ENCODE measurements at regions not wholly inside any gene's neighbourhood (a gene's known extent, or its start where the extent isn't known, plus 50 kb on each side); places are given as distances from the start of the nearest gene placed in this dataset.

- POLR2A ChIA-PET = no interaction called here
- TF ChIP-seq ZNF329 (CRISPR knock-in tag; IDR thresholded peaks at IDR 0.05; ENCODE audit: low read depth) (no peak), KIAA2018 (CRISPR knock-in tag; IDR thresholded peaks at IDR 0.05; ENCODE audit: borderline replicate concordance) (no peak), NPAS2 (CRISPR knock-in tag; IDR thresholded peaks at IDR 0.05; ENCODE audit: borderline replicate concordance) (no peak), ZNF20 (CRISPR knock-in tag; IDR thresholded peaks at IDR 0.05) (no peak), NFRKB (IDR thresholded peaks at IDR 0.05) (no peak), MATR3 (CRISPR knock-in tag; IDR thresholded peaks at IDR 0.05) (no peak), ZNF318 (CRISPR knock-in tag; IDR thresholded peaks at IDR 0.05) (no peak), POLR2G (IDR thresholded peaks at IDR 0.05; ENCODE audit: low read depth, low read length) (no peak), ZNF234 (CRISPR knock-in tag; conservative IDR thresholded peaks at IDR 0.05) (no peak), NFYB (CRISPR knock-in tag; IDR thresholded peaks at IDR 0.05) (no peak)
Measured at GRCh38 chr16:27678955-27679354, 129.0 kb downstream of the KATNIP start.

More at GRCh38 chr16:27678955-27679354, 129.0 kb downstream of the KATNIP start:
- 95% methylated on average over 3 of the region's 3 CpGs for WGBS (ENCODE audit: low lambda C conversion rate)
- no peak for FAIRE-seq
- Histone ChIP-seq H3K27ac (ENCODE audit: extremely low read length, insufficient read depth, low read length) (no peak overlapping the region), H3K9ac (ENCODE audit: insufficient read depth, low read depth, low read length) (no peak overlapping the region), H3K4me1 (ENCODE audit: insufficient read depth, low read length) (peaks cover 16% of the 10 kb centered on the region), H3K27me3 (ENCODE audit: control insufficient read depth in 1 of 2, insufficient read depth in 2 of 2, low read length in 2 of 2) (no peaks in the 10 kb centered on the region), H3K9me3 (ENCODE audit: low read length) (no peaks in the 10 kb centered on the region), H3K36me3 (replicated peaks in 1 of 2; ENCODE audit: control insufficient read depth in 1 of 2, insufficient read depth in 2 of 2, low read length in 2 of 2) (peaks cover 7 to 16% of the 10 kb centered on the region in 2 experiments), H4K20me1 (ENCODE audit: insufficient read depth, low read length) (no peaks in the 10 kb centered on the region), H3K4me3 (replicated peaks in 1 of 3; ENCODE audit: insufficient read depth in 1 of 3, low read depth in 2 of 3, low read length in 3 of 3) (no peak overlapping the region), H2AFZ (ENCODE audit: low read length) (no peak overlapping the region), H3K4me2 (ENCODE audit: low read depth, low read length) (no peak overlapping the region), H3K79me2 (ENCODE audit: insufficient read depth, low read length) (no peaks in the 10 kb centered on the region)
- in situ Hi-C loops (cut with HindIII; ENCODE audit: extremely low pct_ligation_motif_present, low pct_unique_long_range_greater_than_20kb) (no loop called here), intact Hi-C loops (cut with micrococcal nuclease; ENCODE audit: unreplicated experiment) (no loop called here)
- CTCF ChIA-PET (ENCODE audit: low intra/inter-chr PET ratio, low total read pairs) = no interaction called here
- ATAC-seq = no peak
- no peak for DNase-seq (ENCODE audit: low spot score)
- BruUV-seq (replicated peaks) = no TSS peak

Data from HepG2 (cell line).